ENCODE measurements at regions not wholly inside any gene's neighbourhood (a gene's known extent, or its start where the extent isn't known, plus 50 kb on each side); places are given as distances from the start of the nearest gene placed in this dataset.

GRCh38 chr6:169933251-169933821 is 181.9 kb downstream of the ERMARD start:
- no peak for TF ChIP-seq CTCF (IDR thresholded peaks at IDR 0.05)
- no peak for TF ChIP-seq POLR2AphosphoS5 (IDR thresholded peaks at IDR 0.05)
- no peak for TF ChIP-seq POLR2A (IDR thresholded peaks at IDR 0.05)
- TF ChIP-seq EP300 (IDR thresholded peaks at IDR 0.05), result no peak

Data from gastroesophageal sphincter (tissue), 3 donors.